ENCODE measurements at regions not wholly inside any gene's neighbourhood (a gene's known extent, or its start where the extent isn't known, plus 50 kb on each side); places are given as distances from the start of the nearest gene placed in this dataset.
A peak's percentile ranks its signal among the peaks of the same experiment; 100 is the strongest.
"Not testable (repeated sequence)": the region's sequence is repeated elsewhere in the genome, so short reads cannot be mapped to it uniquely, and the experiment has no call there.

GRCh38 chr21:15614766-15615165 lies 115.0 kb upstream of the USP25 start:
- no peak for DNase-seq (ENCODE audit: low read depth)

- DNase-seq (ENCODE audit: low read depth) = no peak
Measured at GRCh38 chr21:15616864-15617574, 112.8 kb upstream of the USP25 start.

GRCh38 chr21:15617964-15618363 lies 111.8 kb upstream of the USP25 start:
- DNase-seq (ENCODE audit: low read depth) = peak; percentile 42

- DNase-seq (ENCODE audit: low read depth) = no peak
Measured at GRCh38 chr21:15620892-15621291, 108.9 kb upstream of the USP25 start.

GRCh38 chr21:15624646-15625045 lies 105.1 kb upstream of the USP25 start:
- DNase-seq (ENCODE audit: low read depth) = no peak

- no peak for DNase-seq (ENCODE audit: low read depth)
Measured at GRCh38 chr21:15625363-15625762, 104.4 kb upstream of the USP25 start.

GRCh38 chr21:15626031-15626430 lies 103.8 kb upstream of the USP25 start:
- no peak for DNase-seq (ENCODE audit: low read depth)

- no peak for DNase-seq (ENCODE audit: low read depth)
Measured at GRCh38 chr21:15627011-15627410, 102.8 kb upstream of the USP25 start.

- DNase-seq (ENCODE audit: low read depth) = no peak
Measured at GRCh38 chr21:15627823-15628222, 102.0 kb upstream of the USP25 start.

- DNase-seq (ENCODE audit: low read depth) = peak; percentile 72
Measured at GRCh38 chr21:15631342-15631741, 98.4 kb upstream of the USP25 start.

GRCh38 chr21:15634541-15634940 lies 95.2 kb upstream of the USP25 start:
- DNase-seq (ENCODE audit: low read depth) = not testable (repeated sequence)

- DNase-seq (ENCODE audit: low read depth) = no peak
Measured at GRCh38 chr21:15638856-15639549, 90.8 kb upstream of the USP25 start.

- DNase-seq (ENCODE audit: low read depth) = not testable (repeated sequence)
Measured at GRCh38 chr21:15640113-15640512, 89.7 kb upstream of the USP25 start.

- no peak for DNase-seq (ENCODE audit: low read depth)
Measured at GRCh38 chr21:15644489-15644888, 85.3 kb upstream of the USP25 start.

- DNase-seq (ENCODE audit: low read depth) = no peak
Measured at GRCh38 chr21:15645830-15646229, 84.0 kb upstream of the USP25 start.

GRCh38 chr21:15650735-15651134 lies 79.0 kb upstream of the USP25 start:
- no peak for DNase-seq (ENCODE audit: low read depth)

GRCh38 chr21:15651172-15651571 lies 78.6 kb upstream of the USP25 start:
- DNase-seq (ENCODE audit: low read depth) = no peak

- DNase-seq (ENCODE audit: low read depth) = no peak
Measured at GRCh38 chr21:15653710-15654109, 76.1 kb upstream of the USP25 start.

- no peak for DNase-seq (ENCODE audit: low read depth)
Measured at GRCh38 chr21:15654171-15654570, 75.6 kb upstream of the USP25 start.

- DNase-seq (ENCODE audit: low read depth) = no peak
Measured at GRCh38 chr21:15659753-15660422, 69.9 kb upstream of the USP25 start.

- DNase-seq (ENCODE audit: low read depth) = no peak
Measured at GRCh38 chr21:15660423-15660804, 69.4 kb upstream of the USP25 start.

GRCh38 chr21:15667010-15667409 lies 62.8 kb upstream of the USP25 start:
- peak; percentile 29 for DNase-seq (ENCODE audit: low read depth)

GRCh38 chr21:15667819-15668218 lies 62.0 kb upstream of the USP25 start:
- DNase-seq (ENCODE audit: low read depth) = no peak
